Frontal cortex (tissue), 3 donors: ENCODE measurements at regions not wholly inside any gene's neighbourhood (a gene's known extent, or its start where the extent isn't known, plus 50 kb on each side); places are given as distances from the start of the nearest gene placed in this dataset.

Source experiments
- DNase-seq, 2 donors: peaks; one replicate each; pipeline ENCODE4 v3.0.0; 2012; ENCODE audit warnings: low spot score in 2 of 2
- FAIRE-seq: peaks from 2 replicates; lab custom pipeline; 2012; peaks lifted over from hg19 to GRCh38; lab: Jason Lieb, UNC
- donor health status: control.
- donor health status: control.
- donor health status: control.

GRCh38 chr18:76587147-76587878 is 92.3 kb upstream of the ZNF516 start:
- DNase-seq = no peak
- FAIRE-seq = no peak

GRCh38 chr18:76584414-76585310 is 89.6 kb upstream of the ZNF516 start:
- DNase-seq (no peak), FAIRE-seq (no peak)

GRCh38 chr18:76581261-76581660 is 86.2 kb upstream of the ZNF516 start:
- DNase-seq = no peak
- no peak for FAIRE-seq

GRCh38 chr18:76580288-76580962 is 85.4 kb upstream of the ZNF516 start:
- FAIRE-seq (no peak), DNase-seq (no peak)

GRCh38 chr18:76579301-76579695 is 84.3 kb upstream of the ZNF516 start:
- no peak for FAIRE-seq

GRCh38 chr18:76578571-76579300 is 83.7 kb upstream of the ZNF516 start:
- DNase-seq (no peak), FAIRE-seq (no peak)

More at GRCh38 chr18:76579301-76579695, 84.3 kb upstream of the ZNF516 start:
- DNase-seq = no peak

GRCh38 chr18:76573325-76574025 is 78.4 kb upstream of the ZNF516 start:
- FAIRE-seq = no peak
- no peak for DNase-seq

GRCh38 chr18:76572518-76573247 is 77.6 kb upstream of the ZNF516 start:
- FAIRE-seq (no peak), DNase-seq (no peak)

GRCh38 chr18:76571689-76572088 is 76.6 kb upstream of the ZNF516 start:
- FAIRE-seq (no peak), DNase-seq (no peak)

- FAIRE-seq (no peak), DNase-seq (no peak)
Measured at GRCh38 chr18:76570856-76571255, 75.8 kb upstream of the ZNF516 start.

- FAIRE-seq = no peak
- DNase-seq = no peak
Measured at GRCh38 chr18:76569644-76570419, 74.8 kb upstream of the ZNF516 start.

- FAIRE-seq (no peak), DNase-seq (no peak)
Measured at GRCh38 chr18:76568731-76569130, 73.7 kb upstream of the ZNF516 start.

- DNase-seq (no peak), FAIRE-seq (no peak)
Measured at GRCh38 chr18:76567835-76568445, 72.9 kb upstream of the ZNF516 start.

GRCh38 chr18:76566987-76567386 is 71.9 kb upstream of the ZNF516 start:
- FAIRE-seq = no peak
- DNase-seq = no peak

GRCh38 chr18:76565238-76566173 is 70.5 kb upstream of the ZNF516 start:
- peak; percentile 44 to 59 for DNase-seq
- no peak for FAIRE-seq

GRCh38 chr18:76564655-76565237 is 69.7 kb upstream of the ZNF516 start:
- no peak for FAIRE-seq

More at GRCh38 chr18:76564655-76565237, 69.7 kb upstream of the ZNF516 start:
- no peak for DNase-seq
